GM19324 (cell line): ENCODE measurements at regions not wholly inside any gene's neighbourhood (a gene's known extent, or its start where the extent isn't known, plus 50 kb on each side); places are given as distances from the start of the nearest gene placed in this dataset.

Experiments used
- ATAC-seq: cut with Tn5 transposase; IDR thresholded peaks from one replicate; pipeline ENCODE4 v1.9.1; 2021; ENCODE audit warnings: mild to moderate bottlenecking, moderate library complexity; ENCODE audit not compliant: unreplicated experiment, low FRiP score

DNA sequence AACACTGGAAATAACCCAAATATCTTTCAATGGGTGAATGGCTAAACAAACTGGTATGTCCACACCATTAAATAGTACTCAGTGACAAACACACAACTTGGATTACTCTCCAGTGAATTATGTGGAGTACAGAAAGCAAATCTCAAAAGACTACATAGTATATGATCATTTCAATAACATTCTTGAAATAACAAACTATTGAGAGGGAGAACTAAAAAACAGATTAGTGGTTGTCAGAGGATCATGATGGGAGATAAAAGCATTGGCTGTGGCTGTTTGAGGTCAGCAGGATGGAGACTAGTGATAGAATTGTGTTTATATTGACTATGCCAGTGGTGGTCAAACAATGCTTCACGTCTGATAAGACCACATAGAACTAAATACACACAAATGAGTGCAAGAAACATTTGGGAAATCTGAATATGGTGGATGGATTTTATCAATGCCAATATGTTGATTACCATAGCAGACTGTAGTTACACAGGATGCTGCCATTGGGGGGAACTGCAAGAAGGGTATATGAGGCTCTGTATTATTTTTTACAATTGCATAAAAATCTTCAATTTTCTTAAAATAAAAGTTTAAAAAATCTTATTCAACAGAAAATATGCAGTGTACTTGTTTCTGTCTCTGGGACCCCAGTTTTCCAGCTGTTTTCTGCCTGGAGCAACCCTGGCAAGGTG, 242.0 kb downstream of the TBXT start:
- ATAC-seq = no peak

DNA sequence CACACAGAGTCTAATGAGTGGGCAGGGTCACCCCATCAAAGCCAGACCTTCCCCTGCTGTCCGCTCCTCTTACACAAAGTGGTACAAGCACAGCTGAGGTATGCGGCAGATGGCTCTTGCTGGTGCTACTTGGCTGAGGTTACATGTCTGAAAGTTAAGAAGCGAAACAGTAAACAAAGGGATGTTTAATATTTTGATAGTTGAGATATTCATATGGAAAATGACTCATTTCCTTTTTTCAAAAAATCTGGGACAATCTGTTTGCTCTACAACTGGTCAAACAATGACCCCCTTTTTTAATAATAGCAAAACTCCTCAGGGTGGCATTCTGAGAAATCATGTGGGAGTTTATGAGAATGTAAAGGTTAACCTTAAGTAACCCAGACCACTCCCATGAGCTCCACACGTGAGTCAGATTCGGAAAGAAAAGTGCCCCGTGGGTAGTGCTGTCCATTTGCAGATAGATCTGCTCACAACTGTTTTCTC, 245.3 kb downstream of the TBXT start:
- no peak for ATAC-seq

DNA sequence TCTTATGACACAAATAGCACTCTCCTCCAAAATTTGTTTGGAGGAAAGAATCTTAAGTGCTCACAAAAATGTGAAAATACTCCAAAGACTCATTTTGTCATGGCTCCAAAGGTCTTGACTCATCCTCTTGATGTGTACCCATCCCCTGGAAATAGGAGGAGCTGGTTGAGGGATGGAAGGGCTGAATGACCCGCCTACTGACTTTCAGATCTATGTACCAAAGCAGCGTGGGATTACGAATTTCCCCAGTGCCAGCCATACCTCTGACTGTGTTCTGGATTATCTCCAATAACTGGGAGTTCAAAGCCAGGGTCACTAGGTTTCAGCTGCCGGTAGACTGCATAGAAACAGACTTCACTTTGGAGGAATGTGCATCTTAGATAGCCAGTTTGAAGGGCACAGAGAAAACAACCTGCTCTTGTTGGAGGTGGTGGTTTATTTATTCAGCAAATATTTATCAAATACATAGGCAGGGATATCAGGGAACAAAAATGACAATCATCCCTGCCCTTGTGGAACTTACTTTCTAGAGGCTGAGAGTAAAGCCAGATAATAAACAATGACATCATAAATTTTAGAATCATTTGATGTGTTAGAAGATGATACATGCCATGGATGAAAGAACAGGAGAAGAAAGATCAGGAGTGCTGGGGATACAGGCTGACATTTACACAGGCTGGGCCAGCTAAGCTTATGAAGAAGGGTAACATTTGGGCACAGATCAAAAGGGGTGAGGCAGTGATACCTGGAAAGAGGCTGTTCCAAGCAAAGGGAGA, 246.6 kb downstream of the TBXT start:
- ATAC-seq = no peak

DNA sequence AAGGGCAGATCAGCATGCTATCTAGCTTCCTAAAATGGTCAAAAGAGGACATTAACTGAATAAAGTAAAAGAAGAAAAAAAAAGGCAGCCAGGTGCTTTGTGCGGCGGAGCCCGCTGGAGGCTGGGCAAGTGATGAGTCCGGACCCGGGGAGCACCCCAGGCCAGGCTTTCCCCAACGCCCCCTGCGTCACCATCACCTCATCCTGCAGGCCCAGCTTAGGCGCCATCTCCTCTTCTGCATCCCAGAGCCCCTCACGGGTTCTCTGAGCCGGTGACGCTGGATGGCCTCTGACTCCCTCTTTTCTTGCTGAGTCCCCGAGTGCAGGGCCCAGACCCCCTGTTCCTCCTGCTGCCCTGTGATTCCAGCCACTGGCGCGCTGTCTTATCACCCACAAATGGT, 250.1 kb downstream of the TBXT start:
- no peak for ATAC-seq

DNA sequence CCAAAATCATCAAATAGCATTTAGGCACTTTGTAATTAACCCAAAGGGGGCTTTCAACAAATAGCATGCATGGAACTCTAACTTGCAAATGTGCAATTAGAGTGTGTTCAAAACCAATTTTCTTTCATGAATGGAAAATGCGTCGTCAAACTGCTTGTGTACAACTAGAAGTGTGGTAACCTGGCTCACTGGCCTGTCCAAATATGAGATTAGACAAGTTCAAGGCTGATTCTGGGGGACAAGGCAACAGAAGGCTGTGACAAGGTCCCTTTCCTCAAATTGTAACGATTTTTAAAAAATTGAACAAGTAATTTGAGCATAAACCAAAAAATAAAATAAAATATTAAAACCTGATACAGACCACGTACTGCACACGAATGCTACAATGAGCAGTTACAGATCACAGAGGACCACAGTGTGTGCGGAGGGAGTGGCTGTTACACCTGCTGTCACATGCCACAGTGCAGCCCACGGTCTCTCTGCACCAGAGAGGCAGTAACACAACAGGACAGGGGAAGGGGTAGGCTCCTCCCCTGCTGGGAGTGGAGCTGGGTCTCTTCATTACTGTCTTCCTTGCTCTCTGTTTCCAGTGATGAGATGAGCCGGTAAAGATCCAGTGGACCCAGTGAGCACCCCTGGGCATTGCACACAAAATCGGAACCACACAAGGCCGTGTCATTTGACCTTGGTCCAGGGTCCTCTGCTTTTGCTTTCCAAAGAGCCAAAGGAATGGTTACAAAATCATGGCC, 252.2 kb upstream of the PDE10A start:
- no peak for ATAC-seq

DNA sequence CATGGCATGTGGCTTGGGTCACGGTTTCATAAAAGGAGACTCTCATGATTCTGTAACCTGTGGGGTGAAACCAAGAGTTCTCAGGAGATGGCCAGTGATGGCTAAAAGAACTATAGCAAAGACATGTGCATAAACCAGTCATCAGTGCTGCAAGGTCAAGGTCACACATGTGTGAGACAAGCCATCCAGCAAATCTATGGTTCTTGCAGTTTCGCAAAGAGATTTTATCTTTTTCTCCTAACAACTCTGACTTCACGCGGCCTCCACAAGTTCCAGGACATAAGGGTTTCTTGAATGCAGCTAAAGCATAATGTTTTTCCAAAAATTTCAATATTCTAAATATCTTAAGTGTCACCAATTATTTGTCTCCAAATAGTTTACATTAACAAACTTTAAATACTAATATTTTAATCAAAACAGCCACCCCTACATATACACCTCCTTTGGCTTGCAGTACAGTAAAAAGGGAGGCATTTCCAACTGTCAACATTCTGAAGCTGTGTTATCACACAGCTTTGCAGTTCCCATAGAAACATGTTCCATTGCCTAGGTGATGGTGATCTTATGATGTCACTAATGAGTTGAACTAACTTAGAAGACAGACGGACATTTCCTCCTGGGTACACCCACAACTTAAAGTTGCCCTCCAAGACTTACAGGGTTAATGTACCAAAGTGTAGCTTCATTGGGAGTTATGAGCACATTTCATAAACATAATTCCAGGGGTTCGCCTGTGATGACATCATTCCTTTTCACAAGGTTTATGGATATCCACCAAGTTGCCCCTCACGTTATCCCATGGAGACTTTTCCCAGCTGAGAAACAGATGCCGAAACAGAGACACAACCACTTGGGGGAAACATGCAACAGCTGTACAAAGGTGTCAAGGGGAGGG, 250.9 kb upstream of the PDE10A start:
- ATAC-seq = no peak

DNA sequence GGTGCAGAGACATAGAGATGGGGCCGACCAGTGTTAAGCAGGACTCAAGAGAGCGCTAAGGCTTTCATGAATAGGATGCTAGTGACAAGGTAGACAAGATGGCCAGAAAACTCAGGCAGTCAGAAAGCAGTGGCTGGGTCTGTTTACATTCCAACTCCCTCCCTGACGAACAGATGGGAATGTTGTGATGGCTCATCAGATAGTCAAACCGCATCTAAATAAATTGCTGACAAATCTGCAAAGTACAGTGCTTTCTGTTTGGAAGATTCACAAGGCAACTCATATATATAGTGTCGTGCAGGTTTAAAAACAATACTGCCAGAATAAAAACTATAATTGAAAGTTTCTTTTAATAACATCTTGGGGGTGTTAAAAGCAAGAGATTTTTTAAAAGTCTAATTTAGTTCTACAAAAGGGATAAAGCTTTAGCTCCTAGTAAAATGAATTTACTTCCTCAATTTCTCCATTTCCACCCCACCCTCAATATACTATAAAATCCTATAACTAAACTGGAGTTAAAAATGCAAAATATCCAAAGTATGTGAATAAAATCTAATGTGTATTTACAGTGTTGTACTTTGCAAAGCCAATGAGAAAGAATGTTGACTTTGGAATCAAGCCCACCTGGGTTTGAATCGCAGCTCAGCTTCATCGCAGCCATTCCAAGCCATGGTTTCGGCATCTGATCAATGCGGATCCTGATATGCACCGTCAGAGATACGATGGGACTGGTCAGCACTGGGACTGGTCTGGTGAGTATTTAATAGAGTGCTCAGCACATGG, 247.3 kb upstream of the PDE10A start:
- ATAC-seq = no peak

DNA sequence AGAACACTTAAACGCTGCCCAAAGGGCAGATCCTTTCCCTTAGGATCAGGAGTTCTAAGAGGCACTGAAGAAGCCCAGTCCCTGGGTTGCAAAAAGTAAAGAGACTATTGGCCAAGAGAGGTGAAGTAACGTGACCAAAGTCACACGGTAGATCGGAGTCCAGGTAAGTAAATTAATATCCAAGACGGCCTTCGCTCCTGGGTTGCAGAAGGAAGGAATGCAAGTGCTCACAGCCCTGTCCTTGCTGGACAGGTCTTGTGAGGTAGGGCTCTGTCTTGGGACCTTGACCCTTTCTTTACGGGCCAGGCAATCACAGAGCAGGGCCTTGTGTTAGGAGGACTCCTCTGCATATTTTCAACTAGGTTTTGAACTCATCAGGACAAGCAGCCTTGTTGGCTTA, 243.7 kb upstream of the PDE10A start:
- no peak for ATAC-seq

DNA sequence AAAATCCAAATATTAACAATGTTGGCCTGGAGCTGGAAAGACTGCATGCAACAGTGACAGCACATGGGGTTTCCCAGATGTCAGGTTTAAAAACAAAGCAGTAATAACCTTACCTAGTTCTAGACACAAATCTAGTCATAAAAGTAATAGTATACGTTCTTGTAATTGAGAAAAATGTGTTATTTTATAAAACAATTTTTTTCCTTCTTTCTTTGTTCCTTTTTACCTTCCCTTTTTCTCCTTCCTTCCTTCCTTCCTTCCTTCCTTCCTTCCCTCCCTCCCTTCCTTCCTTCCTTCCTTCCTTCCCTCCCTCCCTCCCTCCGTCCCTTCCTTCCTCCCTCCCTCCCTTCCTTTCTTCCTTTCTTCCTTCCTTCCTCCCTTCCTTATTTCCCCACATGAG, 242.7 kb upstream of the PDE10A start:
- no peak for ATAC-seq

DNA sequence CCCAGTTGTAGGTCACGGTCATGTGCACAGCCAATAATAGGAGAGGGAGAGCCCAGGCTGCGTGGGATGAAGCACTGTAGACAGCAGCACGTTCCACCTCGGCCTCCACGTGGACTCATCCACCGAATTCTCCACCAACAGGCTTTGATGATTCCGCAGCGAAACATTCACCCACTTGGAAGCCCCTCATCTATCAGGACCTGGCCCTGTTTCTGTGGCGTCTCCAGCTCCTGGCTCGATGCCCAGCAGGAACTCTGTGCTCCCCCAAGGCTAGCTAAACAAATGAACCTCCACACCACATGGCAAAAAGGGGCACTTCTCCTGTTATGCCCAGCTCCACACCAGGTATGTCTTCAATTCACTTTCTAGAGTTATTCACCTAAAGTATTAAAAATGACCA, 237.9 kb upstream of the PDE10A start:
- no peak for ATAC-seq

DNA sequence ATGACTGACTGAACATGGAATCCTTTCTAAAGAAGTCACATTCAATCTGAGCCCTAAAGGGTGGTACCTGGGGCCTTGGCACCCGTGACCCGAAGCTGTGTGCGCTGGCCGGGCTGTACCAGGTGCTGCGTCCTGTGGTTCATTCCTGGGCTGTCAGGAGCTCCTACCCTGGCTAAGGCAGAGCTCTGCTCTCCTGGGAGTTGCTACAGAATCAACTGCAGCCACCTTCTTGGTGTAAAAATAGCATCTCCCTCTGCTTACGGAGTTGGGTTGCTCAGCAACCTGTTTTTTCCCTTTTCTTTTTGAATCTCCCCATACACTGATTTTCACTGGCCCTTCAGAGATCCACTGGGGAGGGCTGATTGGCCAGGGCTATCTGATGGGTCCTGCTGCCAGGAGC, 236.6 kb upstream of the PDE10A start:
- no peak for ATAC-seq

DNA sequence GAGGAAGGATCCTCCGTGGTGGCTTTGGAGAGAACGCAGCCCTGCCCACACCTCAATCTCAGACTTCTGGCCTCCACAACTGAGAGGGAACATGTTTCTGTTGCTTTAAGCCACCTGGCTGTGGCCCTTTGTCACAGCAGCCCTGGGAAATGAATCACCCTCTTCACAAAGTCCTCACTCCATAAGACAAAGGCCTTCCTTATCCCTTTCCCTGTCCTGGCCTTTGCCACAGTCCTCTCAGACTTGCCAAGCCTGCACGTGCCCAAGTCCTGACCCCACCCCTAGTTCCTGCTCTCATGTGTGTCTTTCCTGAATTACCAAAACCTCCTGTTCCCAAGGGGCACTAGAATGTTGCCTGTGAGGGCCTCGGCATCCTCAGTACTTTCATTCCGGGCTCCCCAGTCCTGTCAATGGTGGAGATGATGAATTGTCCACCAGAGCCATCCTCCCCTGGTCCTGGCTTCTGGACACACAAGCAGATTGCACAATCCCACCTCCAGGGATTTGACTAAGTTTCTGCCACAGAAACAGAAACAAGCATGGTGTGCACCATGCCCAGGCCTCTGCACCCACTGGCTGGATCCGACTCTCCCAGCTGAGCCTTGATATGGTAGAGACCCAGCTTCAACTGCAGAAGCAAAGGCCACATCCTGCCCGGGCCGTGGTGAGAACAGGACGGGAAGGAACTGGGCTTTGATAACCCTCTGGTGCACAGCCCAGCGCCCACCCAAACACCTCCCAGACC, 232.6 kb upstream of the PDE10A start:
- no peak for ATAC-seq

DNA sequence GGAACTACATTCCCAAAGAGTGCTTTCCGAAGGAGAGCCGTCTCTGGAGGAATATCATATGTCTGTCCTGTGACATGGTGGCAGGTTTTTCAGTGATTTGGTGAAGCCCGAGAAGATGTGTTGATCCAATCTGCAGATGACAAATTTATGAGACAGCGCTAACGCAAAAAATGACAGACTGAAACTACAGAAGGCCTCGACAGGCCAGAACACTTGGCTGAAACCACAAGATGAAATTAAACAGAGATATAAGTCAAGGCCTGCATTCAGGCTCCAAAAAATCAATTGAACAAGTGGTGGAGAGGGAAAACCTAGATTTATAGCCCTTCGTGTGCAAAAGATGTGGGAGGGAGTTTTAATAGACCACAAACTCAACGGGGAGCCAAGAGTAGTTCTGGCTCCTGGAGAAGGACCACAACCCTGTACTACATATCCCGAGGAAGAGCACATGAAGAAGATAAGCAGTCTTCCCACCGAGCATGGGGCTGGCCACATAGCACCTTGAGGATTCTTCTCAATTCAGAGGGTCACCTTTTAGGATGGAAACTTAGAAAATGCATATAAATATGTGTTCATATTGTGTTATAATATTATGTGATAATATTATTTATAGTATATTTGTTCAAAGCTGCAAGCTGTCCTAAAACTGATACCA, 231.3 kb upstream of the PDE10A start:
- ATAC-seq = no peak

DNA sequence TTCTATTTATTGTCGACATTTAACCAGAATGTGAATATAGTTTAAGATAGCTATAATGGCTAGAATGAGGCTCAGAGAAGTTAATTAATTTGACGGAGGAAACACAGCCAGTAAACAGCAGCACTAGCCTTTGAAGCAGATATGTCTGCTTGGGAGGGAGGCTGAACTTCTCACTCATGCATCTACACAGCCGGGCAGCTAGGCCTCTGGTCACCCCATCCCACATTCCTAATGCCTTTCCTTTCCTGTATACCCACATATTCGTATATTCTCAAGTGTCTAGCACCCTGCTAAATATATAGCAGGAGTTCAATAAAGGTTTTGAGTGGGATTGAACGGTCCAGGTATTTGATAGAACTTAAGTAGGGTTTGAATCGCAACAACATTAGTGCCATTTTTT, 230.4 kb upstream of the PDE10A start:
- no peak for ATAC-seq

DNA sequence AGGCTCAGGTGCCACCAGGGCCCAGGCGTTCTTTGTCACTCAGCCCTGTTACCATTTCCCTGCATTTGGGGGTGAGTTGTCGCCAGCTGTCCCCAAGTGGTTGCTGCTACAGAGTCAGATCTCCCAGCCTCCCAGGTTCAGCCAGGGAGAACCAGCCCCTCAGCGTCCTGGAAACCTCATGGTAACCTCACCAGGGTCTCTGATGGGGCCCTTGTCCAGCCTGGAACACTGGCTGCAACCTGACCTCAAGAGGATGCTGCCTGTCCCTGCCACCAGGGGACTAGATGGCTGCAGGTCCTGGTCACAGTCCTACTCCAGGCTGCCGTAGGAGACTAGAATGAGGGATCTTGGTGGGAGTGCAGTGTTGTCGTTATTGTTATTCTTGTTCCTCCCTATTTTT, 228.3 kb upstream of the PDE10A start:
- ATAC-seq = no peak

DNA sequence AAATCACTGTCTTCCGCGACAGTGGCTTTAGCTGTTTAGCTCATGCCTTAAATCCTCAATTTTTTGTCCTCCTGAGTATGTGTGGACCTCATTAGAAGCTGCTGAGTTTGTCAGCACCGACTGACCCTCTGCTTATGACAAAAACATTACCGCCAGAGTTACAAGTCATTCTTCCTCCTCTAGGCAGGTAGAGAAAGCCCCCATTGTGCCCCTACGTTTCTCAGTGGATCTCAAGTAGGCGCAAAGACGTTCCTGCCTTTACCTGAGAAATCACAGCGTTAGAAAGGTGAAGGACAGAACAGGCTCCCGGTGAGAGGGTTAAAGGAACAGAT, 227.3 kb upstream of the PDE10A start:
- no peak for ATAC-seq

DNA sequence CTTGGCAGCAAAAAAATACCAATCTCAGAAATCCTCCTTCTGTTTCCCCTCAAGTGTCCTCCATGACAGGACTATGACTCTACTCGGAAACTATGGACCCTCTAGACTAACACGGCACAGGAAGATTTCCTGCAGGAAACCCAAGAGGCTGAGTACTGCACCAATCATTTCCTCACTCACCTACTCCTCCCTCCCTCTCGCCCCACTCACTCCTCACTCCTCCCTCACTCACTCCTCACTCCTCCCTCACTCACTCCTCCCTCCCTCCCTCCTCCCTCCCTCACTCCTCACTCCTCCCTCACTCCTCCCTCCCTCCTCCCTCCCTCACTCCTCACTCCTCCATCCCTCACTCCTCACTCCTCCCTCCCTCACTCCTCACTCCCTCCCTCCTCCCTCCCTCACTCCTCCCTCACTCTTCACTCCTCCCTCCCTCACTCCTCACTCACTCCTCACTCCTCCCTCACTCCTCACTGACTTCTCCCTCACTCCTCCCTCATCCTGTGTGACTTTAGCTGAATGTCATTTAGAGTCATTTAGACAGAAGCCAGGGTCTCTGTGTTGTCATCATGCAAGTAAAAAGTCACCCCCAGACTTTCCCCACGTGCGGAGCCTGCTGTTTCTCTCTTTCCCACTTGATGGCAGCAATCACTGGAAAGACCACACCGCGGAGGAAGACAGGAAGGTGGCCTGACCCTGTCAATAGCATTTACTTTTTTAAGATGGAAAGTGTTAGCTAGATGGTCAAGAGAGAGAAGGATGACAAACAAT, 226.8 kb upstream of the PDE10A start:
- ATAC-seq = no peak

DNA sequence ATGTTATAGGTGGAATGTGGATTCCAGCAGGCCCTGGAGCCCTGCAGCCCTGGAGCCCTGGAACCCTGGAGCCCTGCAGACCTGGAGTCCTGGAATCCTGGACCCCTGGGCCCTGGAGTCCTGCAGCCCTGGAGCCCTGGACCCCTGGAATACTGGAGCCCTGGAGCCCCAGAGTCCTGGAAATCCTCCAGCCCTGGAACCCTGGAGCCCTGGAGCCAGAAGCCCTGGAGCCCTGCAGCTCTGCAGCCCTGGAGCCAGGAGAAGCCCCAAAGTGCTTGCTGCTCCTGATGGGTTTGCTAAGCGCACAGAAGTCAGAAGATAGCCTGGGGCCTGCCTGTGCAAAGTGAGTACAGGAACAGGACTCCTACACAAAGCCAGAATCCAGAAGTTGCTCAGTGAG, 223.1 kb upstream of the PDE10A start:
- no peak for ATAC-seq
